AG04450 (cell line): ENCODE measurements at regions not wholly inside any gene's neighbourhood (a gene's known extent, or its start where the extent isn't known, plus 50 kb on each side); places are given as distances from the start of the nearest gene placed in this dataset.

Source experiments
- CTCF ChIA-PET: fragments of 300-600, 350-600 bp; formaldehyde crosslinking; extraction: SDS; loops from one replicate; lab custom pipeline; 2022; ENCODE audit warnings: antibody characterized with exemption, inconsistent platforms; lab: Charles Lee
- POLR2A ChIA-PET: fragments of 350-600 bp; formaldehyde crosslinking; extraction: SDS; loops from one replicate; lab custom pipeline; 2021; ENCODE audit warnings: antibody characterized with exemption, inconsistent platforms; lab: Yijun Ruan, JAX
- DNase-seq: peaks from one replicate; pipeline ENCODE4 v3.0.0-alpha.2; 2011; ENCODE audit warnings: low read depth, low spot score
- H3K27ac ChIP-seq: one replicate; pipeline ENCODE4 v1.5.1; 2012; ENCODE audit warnings: low read depth, low read length, control low read depth
- H3K27me3 ChIP-seq: one replicate; pipeline ENCODE4 v1.6.0; 2012; ENCODE audit warnings: low read length; ENCODE audit not compliant: control insufficient read depth, insufficient read depth
- H3K4me3 ChIP-seq: 2 replicates; pipeline ENCODE4 v1.5.1; 2011; ENCODE audit warnings: mild to moderate bottlenecking, low read depth, low read length, control low read depth
- H3K9me3 ChIP-seq: 2 replicates; pipeline ENCODE4 v1.5.1; 2012; ENCODE audit warnings: low read length; ENCODE audit not compliant: control insufficient read depth, insufficient read depth
- CTCF ChIP-seq: IDR thresholded peaks from 2 replicates; pipeline ENCODE4 v1.5.1; 2011; ENCODE audit warnings: low read depth, low read length, control low read depth, inconsistent platforms

- TF ChIP-seq CTCF = no peak
- Histone ChIP-seq H3K9me3 (peaks cover 10% of the 10 kb centered on the region; the same call in 1 of the 2 replicates), H3K4me3 (no peak overlapping the region), H3K27ac (no peak overlapping the region), H3K27me3 (peaks cover 17% of the 10 kb centered on the region)
- POLR2A ChIA-PET = no interaction called here
- no peak for DNase-seq
- CTCF ChIA-PET = no interaction called here
Measured at GRCh38 chr22:49721211-49721763, 106.4 kb downstream of the BRD1 start.

- peaks cover 17% of the 10 kb centered on the region for H3K27me3 ChIP-seq
- CTCF ChIA-PET = no interaction called here
- no peak for TF ChIP-seq CTCF
- no peak overlapping the region for H3K4me3 ChIP-seq
- DNase-seq = no peak
- H3K9me3 ChIP-seq = peaks cover 13% of the 10 kb centered on the region; the same call in 1 of the 2 replicates
- no peak overlapping the region for H3K27ac ChIP-seq
- POLR2A ChIA-PET = no interaction called here
Measured at GRCh38 chr22:49720279-49720959, 107.3 kb downstream of the BRD1 start.

- POLR2A ChIA-PET = no interaction called here
- CTCF ChIA-PET = no interaction called here
- peaks cover 3% of the 10 kb centered on the region for H3K27me3 ChIP-seq
- TF ChIP-seq CTCF = no peak
- H3K27ac ChIP-seq = no peak overlapping the region
- H3K4me3 ChIP-seq = no peak overlapping the region
- H3K9me3 ChIP-seq = peaks cover 13% of the 10 kb centered on the region; the same call in 1 of the 2 replicates
- no peak for DNase-seq
Measured at GRCh38 chr22:49719046-49719445, 108.6 kb downstream of the BRD1 start.

- H3K27ac ChIP-seq = no peak overlapping the region
Measured at GRCh38 chr22:49718396-49718795, 109.3 kb downstream of the BRD1 start.

More at GRCh38 chr22:49718396-49718795, 109.3 kb downstream of the BRD1 start:
- no peak for TF ChIP-seq CTCF
- H3K4me3 ChIP-seq = no peak overlapping the region
- ChIA-PET POLR2A (no interaction called here), CTCF (no interaction called here)
- H3K9me3 ChIP-seq = peaks cover 13% of the 10 kb centered on the region; the same call in 1 of the 2 replicates
- peaks cover under 1% of the 10 kb centered on the region for H3K27me3 ChIP-seq
- DNase-seq = no peak
